ENCODE measurements at regions not wholly inside any gene's neighbourhood (a gene's known extent, or its start where the extent isn't known, plus 50 kb on each side); places are given as distances from the start of the nearest gene placed in this dataset.

DNA sequence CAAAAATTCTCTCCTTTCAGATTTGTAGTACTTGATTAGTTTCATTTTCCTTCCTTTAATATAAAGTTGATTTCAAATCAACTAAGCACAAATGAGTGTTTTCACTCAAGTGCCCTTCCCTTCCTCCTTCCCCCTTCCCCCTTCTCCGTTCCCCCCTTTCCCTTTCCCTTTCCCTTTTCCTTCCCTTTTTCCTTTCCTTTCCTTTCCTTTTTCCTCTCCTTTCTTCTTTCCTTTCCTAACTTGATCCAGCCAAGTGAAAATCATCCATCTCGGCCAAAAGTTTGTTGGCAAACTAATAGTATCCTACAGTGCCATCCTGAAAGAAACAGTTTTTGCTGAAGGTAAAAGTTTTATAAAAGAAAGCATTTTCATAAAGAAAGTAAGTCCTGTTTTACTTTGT lies 85.3 kb upstream of the CD180 start:
- TF ChIP-seq, protein P1, sequence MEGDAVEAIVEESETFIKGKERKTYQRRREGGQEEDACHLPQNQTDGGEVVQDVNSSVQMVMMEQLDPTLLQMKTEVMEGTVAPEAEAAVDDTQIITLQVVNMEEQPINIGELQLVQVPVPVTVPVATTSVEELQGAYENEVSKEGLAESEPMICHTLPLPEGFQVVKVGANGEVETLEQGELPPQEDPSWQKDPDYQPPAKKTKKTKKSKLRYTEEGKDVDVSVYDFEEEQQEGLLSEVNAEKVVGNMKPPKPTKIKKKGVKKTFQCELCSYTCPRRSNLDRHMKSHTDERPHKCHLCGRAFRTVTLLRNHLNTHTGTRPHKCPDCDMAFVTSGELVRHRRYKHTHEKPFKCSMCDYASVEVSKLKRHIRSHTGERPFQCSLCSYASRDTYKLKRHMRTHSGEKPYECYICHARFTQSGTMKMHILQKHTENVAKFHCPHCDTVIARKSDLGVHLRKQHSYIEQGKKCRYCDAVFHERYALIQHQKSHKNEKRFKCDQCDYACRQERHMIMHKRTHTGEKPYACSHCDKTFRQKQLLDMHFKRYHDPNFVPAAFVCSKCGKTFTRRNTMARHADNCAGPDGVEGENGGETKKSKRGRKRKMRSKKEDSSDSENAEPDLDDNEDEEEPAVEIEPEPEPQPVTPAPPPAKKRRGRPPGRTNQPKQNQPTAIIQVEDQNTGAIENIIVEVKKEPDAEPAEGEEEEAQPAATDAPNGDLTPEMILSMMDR (IDR thresholded peaks at IDR 0.05), result no peak
- DNase-seq, result no peak
- H3K36me3 ChIP-seq, result no peaks in the 10 kb centered on the region
- intact Hi-C loops (cut with DNase I), result no loop called here
- H3K9ac ChIP-seq (ENCODE audit: low read depth in 2 of 2, low read length in 2 of 2), result no peak overlapping the region
- no peaks in the 10 kb centered on the region for H3K9me3 ChIP-seq
- no peaks in the 10 kb centered on the region for H3K27me3 ChIP-seq
- no peak overlapping the region for H3K27ac ChIP-seq
- H3K4me3 ChIP-seq, result no peak overlapping the region
- no peaks in the 10 kb centered on the region for H3K4me1 ChIP-seq

DNA sequence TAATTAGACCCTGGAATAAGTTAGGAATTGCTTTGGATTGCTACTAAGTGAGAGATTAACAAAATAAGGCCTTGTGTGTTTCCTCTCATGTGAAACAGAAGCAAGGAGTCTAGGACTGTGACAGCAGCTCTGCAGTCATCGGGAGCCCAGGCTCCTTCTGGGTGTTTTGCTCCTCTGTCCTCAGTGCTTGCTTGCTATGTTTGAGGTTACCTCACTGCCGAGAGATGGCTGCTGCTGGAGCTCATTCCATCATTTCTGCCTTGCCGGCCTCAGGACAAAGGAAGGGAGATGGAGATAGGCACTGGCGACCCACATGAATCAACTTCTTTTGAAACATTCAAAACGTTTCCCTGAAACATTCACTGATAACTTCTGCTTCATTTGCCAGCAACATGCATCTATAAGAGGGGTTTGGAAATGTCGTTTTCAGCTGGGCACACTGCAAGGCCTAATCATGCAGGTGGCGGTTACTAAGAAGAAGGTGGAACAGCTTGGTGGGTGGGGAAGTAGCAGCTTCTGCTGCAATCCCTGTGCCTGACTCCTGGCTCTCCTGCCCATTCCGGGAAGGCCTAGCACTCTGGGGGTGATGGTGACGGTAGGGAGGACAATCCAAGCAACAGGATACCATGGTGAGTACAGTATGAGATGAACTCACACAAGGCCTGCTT lies 77.2 kb upstream of the CD180 start:
- TF ChIP-seq, protein P1 (IDR thresholded peaks at IDR 0.05), result no peak
- H3K36me3 ChIP-seq, result no peaks in the 10 kb centered on the region
- H3K4me3 ChIP-seq, result no peak overlapping the region
- no peak overlapping the region for H3K27ac ChIP-seq
- H3K9me3 ChIP-seq, result no peaks in the 10 kb centered on the region
- no peak for DNase-seq
- no peak overlapping the region for H3K9ac ChIP-seq (ENCODE audit: low read depth in 2 of 2, low read length in 2 of 2)
- intact Hi-C loops (cut with DNase I), result no loop called here
- H3K27me3 ChIP-seq, result no peaks in the 10 kb centered on the region
- peaks cover 3% of the 10 kb centered on the region for H3K4me1 ChIP-seq

DNA sequence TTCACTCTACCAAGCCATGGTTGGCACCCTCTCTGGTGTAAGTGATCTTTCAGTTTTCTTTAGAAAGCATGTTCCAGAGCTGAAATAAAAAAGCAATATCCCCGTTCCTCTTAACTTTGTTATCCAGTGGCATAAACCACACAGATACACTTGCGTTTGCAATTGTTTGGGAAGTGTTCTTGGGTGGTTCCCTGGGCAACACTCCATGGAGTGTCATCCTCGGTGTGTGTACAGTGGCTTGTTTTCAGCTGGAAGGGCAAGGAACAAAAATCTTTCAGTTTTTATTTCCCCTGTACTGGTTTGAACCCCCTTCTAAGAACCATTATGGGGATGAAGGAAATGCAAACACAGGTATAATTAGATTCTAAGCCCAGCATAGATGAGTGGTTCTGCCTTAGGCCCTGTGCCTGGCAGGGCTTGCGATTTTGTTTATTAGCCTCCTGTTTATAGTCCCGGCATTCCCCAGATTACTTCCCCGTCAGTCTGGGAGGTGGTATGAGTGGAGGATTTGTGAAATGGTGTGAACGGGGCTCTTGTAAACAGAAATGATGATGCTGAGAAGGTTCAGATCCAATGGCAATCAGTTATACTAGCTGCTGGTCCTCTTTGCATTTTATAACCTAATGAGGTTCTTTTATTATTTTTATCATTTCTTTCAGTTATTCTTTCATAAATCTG lies 76.0 kb upstream of the CD180 start:
- H3K4me1 ChIP-seq, result peaks cover 11% of the 10 kb centered on the region
- H3K9me3 ChIP-seq, result no peaks in the 10 kb centered on the region
- DNase-seq, result no peak
- no peak overlapping the region for H3K27ac ChIP-seq
- TF ChIP-seq, protein P1 (IDR thresholded peaks at IDR 0.05), result no peak
- H3K27me3 ChIP-seq, result no peaks in the 10 kb centered on the region
- H3K36me3 ChIP-seq, result no peaks in the 10 kb centered on the region
- no peak overlapping the region for H3K9ac ChIP-seq (ENCODE audit: low read depth in 2 of 2, low read length in 2 of 2)
- no peak overlapping the region for H3K4me3 ChIP-seq
- intact Hi-C loops (cut with DNase I), result no loop called here

DNA sequence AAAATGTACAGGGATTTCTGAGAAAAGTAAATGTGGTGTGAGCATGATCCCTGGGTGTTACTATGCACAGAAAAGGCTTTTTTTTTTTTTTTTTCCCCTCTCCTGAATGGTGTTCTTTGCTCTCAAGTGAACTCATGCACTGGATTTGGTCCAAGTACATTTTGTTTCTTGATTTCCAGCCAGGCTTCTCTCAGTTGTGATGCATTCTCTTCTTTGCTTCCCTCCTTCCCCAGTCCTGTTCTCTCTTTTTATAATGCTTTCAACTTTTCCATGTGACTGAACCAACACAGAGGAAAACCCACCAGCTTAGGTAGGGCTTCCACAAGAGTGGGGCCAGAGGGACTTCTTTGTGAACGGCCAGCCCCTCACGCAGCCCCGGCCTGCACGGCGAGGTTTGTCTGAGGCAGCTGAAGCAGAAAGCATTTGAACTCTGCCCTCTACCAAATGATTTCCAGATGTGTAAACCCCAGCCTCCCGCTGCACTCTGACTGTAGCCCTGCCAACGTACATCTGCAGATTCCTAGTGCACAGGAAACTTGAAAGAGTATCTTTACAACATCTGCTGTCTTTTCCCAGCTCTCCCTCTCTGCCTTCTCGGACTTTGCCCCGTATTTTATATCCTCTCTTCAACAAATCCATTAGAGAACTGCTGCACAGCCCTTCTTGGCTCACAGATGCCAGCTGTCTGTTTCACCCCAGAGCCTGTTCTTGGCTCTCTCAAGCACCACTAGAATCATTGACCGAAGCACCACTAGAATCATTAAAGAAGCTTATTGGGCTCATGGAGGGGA lies 71.8 kb upstream of the CD180 start:
- Histone ChIP-seq H3K9me3 (no peaks in the 10 kb centered on the region), H3K27me3 (no peaks in the 10 kb centered on the region), H3K9ac (ENCODE audit: low read depth in 2 of 2, low read length in 2 of 2) (peak overlapping the region in 1 of 2 donors; percentile 22), H3K4me3 (no peak overlapping the region), H3K27ac (peak overlapping the region; percentile 57), H3K4me1 (peaks cover 12% of the 10 kb centered on the region), H3K36me3 (no peaks in the 10 kb centered on the region)
- TF ChIP-seq, protein P1 (IDR thresholded peaks at IDR 0.05), result no peak
- intact Hi-C loops (cut with DNase I), result no loop called here
- peak; percentile 72 for DNase-seq

GRCh38 chr5:67267512-67268216 lies 71.1 kb upstream of the CD180 start:
- Histone ChIP-seq H3K9ac (ENCODE audit: low read depth in 2 of 2, low read length in 2 of 2) (peak overlapping the region in 1 of 2 donors; percentile 52), H3K27ac (peak overlapping the region; percentile 57), H3K4me1 (peaks cover 12% of the 10 kb centered on the region), H3K9me3 (no peaks in the 10 kb centered on the region), H3K27me3 (no peaks in the 10 kb centered on the region), H3K36me3 (no peaks in the 10 kb centered on the region), H3K4me3 (no peak overlapping the region)
- TF ChIP-seq, protein P1 (IDR thresholded peaks at IDR 0.05), result no peak
- DNase-seq, result peak; percentile 32
- intact Hi-C loops (cut with DNase I), result no loop called here
